Gastroesophageal sphincter (tissue), 3 donors: ENCODE measurements at regions not wholly inside any gene's neighbourhood (a gene's known extent, or its start where the extent isn't known, plus 50 kb on each side); places are given as distances from the start of the nearest gene placed in this dataset.

Experiments
- EP300 ChIP-seq: sonication (generic); formaldehyde crosslinking; IDR thresholded peaks from one replicate; pipeline ENCODE4 v1.6.1; 2017; ENCODE audit warnings: antibody characterized with exemption, mild to moderate bottlenecking
- POLR2A ChIP-seq, 2 donors: fragments of 450-650 bp; IDR thresholded peaks; one replicate each; pipeline ENCODE4 v1.6.1; 2017; ENCODE audit warnings: antibody characterized with exemption in 2 of 2, mild to moderate bottlenecking in 2 of 2, moderate library complexity in 1 of 2
- POLR2AphosphoS5 ChIP-seq: sonication (generic); formaldehyde crosslinking; IDR thresholded peaks from one replicate; pipeline ENCODE4 v1.6.1; 2017; ENCODE audit warnings: antibody characterized with exemption
- TF ChIP-seq, protein P1 (sequence below), 4 experiments: fragments of 200-600 bp in 2 of 4; fragments of 450-650 bp in 2 of 4; sonication (generic) in 1 of 4; IDR thresholded peaks; one replicate each; pipeline ENCODE4 v1.5.1; 2017 to 2019; ENCODE audit warnings: antibody characterized with exemption in 4 of 4, mild to moderate bottlenecking in 2 of 4, moderate library complexity in 2 of 4

DNA sequence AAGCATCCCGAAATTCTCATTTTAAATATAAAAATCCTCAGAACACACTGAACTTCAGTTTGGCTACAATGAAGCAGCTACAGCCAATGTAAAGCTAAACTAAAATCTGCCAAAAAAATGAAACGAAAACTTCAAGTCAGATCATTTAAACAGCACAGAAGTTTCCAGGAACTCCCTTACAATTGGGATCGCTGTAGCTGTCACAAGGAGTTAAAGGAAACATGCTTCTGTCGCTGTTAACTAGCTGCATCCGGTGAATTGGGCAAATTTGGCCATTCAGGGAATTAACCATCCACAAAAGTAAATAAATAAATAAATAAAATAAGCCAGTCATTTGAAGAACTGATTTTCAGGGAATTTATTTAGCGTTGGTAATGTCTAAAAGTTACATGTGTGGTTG is 77.0 kb upstream of the PEG3 start:
- TF ChIP-seq, protein P1, sequence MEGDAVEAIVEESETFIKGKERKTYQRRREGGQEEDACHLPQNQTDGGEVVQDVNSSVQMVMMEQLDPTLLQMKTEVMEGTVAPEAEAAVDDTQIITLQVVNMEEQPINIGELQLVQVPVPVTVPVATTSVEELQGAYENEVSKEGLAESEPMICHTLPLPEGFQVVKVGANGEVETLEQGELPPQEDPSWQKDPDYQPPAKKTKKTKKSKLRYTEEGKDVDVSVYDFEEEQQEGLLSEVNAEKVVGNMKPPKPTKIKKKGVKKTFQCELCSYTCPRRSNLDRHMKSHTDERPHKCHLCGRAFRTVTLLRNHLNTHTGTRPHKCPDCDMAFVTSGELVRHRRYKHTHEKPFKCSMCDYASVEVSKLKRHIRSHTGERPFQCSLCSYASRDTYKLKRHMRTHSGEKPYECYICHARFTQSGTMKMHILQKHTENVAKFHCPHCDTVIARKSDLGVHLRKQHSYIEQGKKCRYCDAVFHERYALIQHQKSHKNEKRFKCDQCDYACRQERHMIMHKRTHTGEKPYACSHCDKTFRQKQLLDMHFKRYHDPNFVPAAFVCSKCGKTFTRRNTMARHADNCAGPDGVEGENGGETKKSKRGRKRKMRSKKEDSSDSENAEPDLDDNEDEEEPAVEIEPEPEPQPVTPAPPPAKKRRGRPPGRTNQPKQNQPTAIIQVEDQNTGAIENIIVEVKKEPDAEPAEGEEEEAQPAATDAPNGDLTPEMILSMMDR (IDR thresholded peaks at IDR 0.05) = no peak
- TF ChIP-seq POLR2A (IDR thresholded peaks at IDR 0.05) = no peak
- no peak for TF ChIP-seq EP300
- no peak for TF ChIP-seq POLR2AphosphoS5
